DND-41 (cell line): ENCODE measurements at regions not wholly inside any gene's neighbourhood (a gene's known extent, or its start where the extent isn't known, plus 50 kb on each side); places are given as distances from the start of the nearest gene placed in this dataset.

Source experiments
- EZH2 ChIP-seq: IDR thresholded peaks from 3 replicates; pipeline ENCODE4 v1.6.1; 2012; ENCODE audit warnings: borderline replicate concordance, low read depth, mild to moderate bottlenecking, moderate library complexity, low read length, inconsistent platforms; ENCODE audit not compliant: severe bottlenecking
- TF ChIP-seq, protein P1 (sequence below): IDR thresholded peaks from 2 replicates; pipeline ENCODE4 v1.5.1; 2012; ENCODE audit warnings: borderline replicate concordance, low read length, moderate library complexity, mild to moderate bottlenecking; ENCODE audit not compliant: poor library complexity, severe bottlenecking; ENCODE audit errors: extremely low read depth

DNA sequence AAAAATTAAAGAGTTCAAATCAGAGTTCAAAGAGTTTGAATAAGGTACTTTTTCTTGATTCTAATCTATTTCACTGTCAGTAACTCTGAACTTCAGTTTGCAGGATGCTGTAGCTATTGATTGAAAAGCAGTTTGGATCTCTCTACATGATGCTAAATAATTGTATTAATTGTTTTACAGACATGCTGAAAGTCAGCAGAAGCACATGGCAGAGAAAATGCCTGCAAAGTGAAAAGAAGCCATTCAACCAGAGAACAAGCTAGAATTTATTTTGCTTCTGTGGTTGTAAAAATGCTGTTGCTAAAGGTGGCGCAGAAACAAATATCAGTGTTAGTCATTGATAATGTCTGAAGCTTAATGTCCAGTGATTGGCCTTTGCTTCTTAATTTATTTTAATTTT lies 92.1 kb upstream of the IL12A start:
- TF ChIP-seq, protein P1, sequence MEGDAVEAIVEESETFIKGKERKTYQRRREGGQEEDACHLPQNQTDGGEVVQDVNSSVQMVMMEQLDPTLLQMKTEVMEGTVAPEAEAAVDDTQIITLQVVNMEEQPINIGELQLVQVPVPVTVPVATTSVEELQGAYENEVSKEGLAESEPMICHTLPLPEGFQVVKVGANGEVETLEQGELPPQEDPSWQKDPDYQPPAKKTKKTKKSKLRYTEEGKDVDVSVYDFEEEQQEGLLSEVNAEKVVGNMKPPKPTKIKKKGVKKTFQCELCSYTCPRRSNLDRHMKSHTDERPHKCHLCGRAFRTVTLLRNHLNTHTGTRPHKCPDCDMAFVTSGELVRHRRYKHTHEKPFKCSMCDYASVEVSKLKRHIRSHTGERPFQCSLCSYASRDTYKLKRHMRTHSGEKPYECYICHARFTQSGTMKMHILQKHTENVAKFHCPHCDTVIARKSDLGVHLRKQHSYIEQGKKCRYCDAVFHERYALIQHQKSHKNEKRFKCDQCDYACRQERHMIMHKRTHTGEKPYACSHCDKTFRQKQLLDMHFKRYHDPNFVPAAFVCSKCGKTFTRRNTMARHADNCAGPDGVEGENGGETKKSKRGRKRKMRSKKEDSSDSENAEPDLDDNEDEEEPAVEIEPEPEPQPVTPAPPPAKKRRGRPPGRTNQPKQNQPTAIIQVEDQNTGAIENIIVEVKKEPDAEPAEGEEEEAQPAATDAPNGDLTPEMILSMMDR, result no peak
- no peak for TF ChIP-seq EZH2
